GM19397 (cell line): ENCODE measurements at regions not wholly inside any gene's neighbourhood (a gene's known extent, or its start where the extent isn't known, plus 50 kb on each side); places are given as distances from the start of the nearest gene placed in this dataset.
"Not testable (repeated sequence)": the region's sequence is repeated elsewhere in the genome, so short reads cannot be mapped to it uniquely, and the experiment has no call there.

Experiments
- ATAC-seq: cut with Tn5 transposase; IDR thresholded peaks from one replicate; pipeline ENCODE4 v1.9.1; 2021; ENCODE audit warnings: mild to moderate bottlenecking, moderate library complexity; ENCODE audit not compliant: unreplicated experiment

DNA sequence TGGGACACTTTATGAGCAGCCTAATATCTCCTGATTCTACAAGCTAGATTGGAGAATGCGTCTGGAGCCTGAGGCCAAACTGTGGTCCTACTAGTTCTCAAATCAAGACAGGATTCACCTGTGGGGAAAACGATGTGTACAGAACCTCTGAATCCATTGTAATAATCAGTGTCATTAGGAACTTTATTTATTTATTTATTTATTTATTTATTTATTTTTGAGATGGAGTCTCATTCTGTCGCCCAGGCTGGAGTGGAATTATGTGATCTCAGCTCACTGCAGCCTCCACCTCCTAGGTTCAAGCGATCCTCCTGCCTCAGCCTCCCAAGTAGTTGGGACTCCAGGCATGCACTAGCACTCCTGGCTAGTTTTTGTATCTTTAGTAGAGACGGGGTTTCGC, 52.6 kb upstream of the KIF26B start:
- ATAC-seq: not testable (repeated sequence)

DNA sequence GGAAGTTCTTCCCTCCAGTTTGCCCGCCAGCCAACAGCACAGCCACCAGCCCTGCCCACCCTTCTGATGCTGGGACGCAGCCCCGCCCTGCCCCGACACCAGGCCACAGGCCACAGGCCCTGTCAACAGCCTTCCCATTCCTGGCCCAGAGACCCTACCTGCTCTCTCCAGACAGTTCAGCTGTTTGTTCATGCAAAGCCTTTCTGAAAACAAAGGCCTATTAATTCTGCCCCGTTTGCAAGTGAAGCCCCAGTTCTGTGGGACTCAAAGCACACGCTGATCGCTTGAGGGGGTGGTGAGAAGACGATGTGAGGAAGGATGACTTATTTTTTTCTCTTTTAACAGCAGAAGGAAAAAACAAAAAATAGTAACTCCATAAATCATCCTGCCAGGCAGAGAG, 55.4 kb upstream of the KIF26B start:
- no peak for ATAC-seq

DNA sequence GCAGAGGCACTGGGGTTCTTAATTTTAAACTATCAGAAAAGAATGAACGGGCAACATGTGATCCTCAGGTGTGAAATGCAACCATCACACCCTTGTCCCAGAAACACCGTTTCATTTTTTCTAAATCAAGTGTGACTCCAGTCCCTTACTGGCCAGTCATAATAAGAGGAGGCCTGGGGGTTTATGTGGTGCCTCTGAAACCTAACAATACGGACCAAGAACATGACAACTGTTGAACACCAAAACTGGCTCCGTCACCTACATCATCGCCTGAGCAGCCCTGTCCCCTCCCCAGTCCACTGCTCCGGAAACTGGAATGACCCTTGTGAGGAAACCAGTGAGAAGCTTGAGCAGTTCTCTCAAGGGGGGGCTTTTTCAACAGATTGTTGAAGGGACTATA, 55.9 kb upstream of the KIF26B start:
- no peak for ATAC-seq

DNA sequence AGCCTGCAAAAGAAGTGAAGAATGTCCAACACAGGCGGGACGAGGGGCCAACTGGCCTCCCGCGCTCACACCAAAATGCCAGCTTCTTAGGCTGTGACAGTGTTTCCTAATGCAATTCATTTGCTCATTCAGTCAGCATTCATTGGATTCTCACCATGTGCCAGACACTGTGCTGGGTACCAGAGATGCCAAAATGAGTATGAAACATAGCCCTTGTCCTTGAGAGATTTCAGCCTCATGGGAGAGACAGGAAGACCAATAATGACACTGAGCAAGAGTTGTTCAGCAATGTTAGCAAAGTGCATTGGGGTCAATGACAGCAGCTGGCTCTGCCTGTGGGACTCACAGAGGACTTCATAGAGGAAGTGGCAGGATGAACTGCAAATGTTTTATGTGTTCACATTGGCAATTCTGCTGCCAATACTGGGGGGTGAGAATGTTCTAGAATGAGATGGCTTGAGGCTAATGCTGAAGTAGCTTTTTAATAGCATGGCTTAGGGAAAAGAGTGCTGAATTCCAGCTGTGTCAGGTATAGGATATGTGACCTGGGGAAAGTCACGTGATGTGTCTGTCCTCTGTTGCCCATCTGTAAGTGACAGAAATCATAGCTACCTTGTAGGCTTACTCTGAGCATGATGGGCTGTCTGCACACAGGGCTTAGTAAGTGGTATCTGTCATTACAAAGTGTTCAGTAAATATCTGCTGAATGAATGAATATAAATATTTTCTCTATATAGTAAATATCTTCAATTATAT, 58.3 kb upstream of the KIF26B start:
- no peak for ATAC-seq

DNA sequence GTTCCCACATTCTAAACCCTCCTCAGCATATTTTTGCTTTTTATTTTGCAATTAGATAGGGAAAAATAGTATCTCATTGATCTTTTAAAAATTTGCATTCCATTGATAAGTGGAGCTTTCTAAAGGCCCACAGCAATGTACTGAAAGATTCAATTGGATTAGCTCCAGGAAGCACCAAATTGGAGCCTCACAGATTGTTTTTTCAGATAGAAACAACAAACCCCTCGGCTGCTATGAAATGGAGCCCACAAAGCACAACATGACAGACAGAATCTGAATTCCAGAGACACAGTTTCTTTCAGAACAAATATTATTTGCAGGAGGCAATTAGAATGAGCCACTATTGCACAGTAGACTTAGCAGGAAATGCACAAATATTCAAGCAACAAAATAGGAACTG, 58.9 kb upstream of the KIF26B start:
- ATAC-seq: no peak

DNA sequence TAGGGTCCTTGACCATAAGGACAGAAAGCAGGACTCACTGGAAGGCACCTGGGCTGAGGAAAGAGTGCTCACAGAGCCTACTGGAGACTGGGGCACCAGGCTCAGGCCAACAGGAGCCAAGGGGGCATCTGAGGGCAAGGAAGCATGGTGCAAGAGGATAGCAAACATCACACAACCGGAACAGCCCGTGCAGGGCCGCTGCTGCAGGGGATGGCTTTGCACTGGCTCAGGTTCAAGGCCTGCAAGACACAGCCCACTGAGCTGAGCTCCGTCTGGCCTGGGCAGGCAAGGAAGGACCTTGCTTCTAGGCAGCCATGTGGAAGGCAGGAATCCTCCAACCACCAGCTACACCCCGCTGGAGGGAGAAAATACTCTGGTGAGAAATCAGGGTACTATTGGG, 59.8 kb upstream of the KIF26B start:
- no peak for ATAC-seq

DNA sequence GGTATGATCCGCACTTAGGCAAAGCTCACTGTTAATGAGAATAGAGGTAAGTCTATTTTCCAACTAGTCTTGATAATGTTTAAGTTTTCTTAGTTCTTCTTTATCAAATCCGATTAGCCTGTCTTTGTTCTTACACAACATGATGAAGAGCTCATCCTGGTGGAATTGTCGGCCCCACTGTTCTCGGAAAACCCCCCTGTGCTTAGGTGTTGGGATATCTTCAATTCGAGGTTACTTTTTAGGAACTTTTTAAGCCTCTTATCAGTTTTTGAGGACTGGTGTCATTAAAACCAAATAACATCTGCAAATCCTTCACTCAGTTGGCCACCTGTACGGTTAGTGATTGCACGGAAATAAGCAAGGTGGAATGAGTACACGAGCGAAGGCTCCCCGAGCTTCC, 60.7 kb upstream of the KIF26B start:
- no peak for ATAC-seq

DNA sequence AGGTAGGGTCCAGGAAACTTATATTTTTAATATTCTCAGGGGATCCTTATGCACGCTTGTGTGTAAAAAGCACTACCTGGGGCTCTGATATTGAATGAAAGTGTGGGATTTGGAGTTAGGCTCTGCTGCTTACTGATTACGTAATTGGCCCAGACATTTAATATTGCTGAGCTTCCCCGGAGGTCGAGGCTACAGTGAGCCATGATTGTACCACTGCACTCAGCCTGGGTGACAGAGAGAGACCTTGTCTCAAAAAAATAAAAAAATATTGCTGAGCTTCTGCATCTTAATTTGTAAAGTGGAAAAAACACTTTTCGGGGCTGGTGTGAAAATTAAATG, 62.2 kb upstream of the KIF26B start:
- no peak for ATAC-seq

DNA sequence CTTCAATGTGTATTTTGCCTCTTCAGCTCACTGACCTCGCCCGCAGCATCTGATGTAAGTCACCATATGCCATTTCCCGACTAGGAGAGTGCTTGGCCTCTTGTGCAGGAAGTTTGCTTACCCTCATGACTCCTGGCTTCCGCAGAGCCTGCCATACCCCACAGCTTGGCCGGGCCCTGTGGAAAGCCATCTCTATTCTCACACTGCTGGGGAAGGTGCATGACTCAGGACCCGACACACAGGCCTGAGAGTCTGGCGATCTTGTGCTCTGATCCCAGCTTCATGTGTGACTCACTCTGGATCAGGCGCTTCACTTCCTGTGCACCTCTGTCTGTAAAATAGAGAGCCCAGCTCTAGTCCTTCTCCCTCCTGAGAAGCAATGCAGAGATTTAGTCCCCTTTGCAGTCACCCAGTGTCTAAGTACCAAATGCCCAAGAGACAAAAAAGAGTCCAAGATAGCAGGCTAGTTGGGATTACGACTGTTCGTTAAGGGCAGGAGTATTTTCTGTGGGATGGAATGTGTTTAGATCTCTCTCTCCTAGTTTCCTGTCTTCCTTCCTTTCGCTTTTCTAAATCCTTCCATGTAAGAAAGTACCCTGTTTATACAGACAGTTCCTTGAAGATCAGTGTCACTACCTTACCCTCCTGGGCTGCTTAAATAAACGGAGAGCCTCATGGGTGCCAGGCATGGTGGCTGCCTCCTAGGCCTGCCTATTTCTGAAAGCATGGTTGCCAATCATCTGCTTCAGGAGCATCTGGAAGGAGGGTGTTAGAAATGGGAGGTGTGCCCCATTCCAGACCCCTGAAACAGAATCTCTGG, 62.8 kb upstream of the KIF26B start:
- no peak for ATAC-seq

DNA sequence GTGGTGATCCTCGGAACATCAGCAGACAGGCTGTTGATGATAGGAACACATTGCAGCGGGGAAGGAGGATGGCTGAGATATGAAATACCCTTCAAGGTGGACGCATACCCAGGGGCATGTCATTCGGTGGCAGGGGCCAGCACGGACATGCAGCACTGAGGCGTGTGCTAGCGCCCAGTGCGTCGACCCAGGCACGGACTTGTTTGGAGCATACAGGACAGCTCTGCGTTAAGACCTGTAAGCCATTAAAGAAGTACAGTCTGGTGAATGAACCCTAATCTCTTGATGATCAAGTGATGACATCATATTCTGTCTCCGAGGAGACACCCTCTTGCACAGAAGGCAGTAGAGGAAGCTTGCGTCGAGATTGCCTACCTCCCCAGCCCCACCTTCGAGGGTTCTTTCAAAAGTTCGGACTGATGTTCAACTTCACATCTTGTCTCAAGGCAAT, 63.6 kb upstream of the KIF26B start:
- ATAC-seq: no peak

DNA sequence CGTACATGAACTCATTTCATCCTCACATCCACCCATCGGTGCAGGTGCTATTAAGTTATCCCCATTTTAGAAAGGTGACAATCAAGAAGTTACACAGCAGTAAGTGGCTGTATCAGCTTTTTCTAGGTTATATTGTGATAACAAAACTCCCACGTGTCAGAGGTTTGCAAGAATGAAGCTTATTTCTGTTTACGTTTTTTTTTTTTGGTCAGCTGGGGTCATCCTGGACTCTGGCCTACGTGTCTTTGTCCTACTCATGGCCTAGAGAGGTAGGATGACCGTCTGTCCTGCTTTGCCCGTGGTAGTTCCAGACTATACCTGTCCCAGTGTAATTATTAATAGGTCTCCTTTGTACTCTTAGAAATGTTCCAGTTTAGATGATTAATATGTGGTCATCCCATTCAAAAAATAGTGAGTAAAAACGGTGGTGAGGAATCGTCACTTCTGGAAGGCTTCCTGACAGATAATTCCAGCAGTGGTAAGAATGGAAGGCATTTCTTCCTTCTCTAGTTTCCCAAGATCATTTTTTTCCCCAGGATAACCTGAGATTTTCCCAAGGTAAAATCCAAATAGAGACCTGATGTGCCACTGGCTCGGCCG, 64.2 kb upstream of the KIF26B start:
- no peak for ATAC-seq

DNA sequence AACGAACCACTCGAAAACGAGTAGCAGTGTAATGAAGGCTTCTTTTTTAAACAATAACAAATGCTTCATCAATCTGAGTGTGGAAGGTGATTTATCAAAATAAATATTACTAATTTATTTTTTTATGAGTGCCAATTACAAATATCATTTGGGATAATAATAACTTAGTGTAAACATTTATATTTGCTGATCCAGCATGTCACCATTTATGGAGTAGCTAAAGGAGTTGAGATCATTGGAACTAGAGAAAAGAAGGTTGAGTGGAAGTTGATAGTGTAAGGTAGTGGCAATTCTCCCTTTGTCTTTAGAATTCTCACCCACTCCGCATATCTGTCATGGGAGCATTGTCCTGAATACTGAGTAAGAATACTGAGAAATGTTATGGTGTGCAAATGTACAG, 67.1 kb upstream of the KIF26B start:
- ATAC-seq: no peak

DNA sequence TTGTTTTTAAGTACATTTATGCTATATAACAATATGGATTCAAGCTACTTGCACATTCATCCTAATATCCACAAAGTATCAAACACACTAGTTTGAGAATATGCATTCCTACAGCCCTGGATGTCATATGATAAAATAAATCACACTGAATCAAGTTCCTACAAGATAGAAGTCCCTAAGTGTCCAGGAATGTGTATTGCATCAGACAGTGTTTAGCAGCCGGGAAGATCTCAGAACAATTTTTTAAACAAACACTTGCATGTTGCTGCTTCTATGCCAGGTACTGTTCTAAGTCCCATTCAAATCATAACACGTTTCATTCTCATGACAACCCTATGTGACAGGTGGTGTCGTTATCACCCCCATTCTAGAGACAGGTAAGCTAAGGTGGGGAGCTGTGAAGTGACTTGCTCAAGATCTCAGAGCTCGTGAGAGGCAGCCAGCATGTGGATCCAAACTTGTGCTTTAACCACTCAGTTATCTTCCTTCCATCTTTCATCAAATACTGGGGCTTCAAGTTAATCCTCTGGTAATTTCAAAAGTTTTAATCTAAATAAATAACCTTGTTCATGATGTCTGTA, 68.3 kb upstream of the KIF26B start:
- ATAC-seq: no peak

DNA sequence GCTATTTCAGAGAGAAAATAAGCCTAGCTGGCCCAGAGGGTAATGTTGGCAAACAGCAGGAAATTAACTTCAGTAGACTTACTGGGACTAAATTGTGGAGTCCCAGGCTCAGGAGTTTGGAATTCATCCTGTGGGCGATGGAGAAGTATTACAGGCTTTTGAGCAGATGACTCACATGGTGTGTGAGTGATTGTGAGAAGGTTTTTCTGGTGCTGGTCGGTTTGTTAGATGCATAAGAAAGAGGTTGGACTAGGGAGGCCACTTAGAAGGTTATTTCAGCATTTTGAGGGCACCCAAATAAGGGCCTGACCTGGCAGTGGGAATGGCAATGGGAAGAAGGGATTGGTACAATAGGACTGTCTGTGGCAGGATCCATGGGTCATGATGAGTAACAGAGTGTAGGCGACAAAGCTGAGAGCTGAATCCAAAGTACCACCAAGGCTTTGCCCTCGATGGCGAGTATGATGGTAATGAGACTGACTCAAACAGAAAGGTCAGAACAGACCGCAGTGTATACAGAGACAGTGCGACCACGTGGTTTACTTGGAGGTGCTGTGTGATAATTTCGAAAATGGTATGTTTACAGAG, 69.2 kb upstream of the KIF26B start:
- ATAC-seq: no peak

DNA sequence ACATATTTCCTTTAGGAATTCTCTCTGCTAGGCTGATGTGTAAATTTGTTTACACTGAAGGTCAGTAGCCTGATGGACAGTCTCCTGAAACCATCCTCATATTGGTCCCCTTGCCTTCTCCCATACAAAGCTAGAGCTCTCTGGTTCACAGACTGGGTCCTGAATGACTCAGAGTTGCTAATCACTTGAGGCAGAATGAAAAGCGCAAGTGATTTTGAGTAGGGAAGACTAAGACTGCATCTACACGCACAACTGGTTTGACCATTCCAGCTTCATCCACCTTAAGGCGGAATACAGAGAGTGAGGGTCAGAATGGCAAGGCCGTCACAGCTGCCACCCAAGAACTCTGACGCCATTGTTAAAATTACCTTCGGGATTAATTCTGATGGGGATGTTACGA, 70.2 kb upstream of the KIF26B start:
- ATAC-seq: no peak

DNA sequence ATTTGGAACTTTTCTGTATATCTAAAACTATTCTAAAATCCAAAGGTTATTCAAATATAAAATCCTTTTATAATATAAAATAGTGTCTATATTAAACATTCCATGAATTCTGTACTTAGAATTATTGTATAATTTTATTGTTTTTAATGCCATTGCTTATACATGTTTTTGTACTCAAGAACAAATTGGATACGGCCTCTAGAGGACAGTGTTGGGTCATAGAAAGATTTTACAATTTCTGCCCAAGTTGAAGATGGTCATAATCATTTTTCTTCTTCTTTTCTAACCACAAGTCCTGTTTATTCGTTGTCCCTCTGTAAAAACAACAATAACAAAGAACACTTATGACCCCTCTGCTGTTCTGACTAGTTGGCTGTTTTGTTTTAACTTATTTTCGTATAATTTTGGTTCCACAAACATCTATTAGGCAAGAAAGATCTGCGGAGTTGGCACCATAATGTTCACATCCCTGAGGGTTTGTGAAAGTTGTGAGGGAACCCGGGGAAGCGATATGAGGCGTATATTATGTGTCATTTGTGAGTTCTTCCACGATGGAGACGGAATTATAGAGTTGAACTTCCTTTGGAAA, 75.7 kb upstream of the KIF26B start:
- no peak for ATAC-seq

DNA sequence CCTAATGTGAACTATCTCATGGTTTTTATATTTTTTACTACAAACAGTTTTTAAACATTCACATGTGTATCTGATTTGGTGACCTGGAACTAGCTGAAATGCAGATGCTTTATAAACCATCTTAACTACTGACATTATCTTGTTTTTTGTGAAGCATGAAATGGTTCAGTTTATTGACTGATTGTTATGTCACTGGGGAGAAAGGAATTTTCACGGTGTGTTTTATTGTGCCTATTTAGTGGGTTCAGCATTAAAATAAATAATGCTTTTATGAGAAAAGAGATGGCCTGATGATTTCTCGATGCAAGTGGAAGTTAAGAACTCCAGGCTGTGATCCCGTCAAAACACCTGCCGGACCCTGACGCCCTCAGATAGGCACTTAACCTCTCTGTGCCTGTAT, 79.9 kb upstream of the KIF26B start:
- no peak for ATAC-seq

DNA sequence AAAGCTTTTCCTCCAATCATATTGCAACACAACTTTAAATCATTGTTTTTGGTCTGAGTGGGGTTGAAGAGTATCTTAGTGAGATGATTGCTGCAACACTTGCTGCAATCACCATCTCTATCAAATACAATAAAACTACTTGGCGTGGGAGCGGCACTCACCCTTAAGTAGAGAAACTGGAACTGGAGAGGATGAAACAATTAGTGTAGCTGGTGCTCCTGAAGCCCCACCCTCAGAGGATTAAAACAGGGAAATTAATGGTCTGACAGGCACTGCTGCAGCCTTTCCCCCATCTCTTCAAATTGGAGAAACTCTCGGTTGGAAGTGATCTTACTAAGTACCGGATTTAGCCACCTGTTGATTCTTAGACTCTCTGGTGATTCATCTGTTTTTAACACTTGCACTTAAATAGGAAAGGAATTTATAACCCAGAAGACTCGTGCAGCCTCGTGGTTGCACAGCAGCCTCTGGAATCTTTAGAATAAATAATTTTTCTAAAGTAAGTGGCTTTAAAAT, 80.5 kb upstream of the KIF26B start:
- ATAC-seq: no peak

DNA sequence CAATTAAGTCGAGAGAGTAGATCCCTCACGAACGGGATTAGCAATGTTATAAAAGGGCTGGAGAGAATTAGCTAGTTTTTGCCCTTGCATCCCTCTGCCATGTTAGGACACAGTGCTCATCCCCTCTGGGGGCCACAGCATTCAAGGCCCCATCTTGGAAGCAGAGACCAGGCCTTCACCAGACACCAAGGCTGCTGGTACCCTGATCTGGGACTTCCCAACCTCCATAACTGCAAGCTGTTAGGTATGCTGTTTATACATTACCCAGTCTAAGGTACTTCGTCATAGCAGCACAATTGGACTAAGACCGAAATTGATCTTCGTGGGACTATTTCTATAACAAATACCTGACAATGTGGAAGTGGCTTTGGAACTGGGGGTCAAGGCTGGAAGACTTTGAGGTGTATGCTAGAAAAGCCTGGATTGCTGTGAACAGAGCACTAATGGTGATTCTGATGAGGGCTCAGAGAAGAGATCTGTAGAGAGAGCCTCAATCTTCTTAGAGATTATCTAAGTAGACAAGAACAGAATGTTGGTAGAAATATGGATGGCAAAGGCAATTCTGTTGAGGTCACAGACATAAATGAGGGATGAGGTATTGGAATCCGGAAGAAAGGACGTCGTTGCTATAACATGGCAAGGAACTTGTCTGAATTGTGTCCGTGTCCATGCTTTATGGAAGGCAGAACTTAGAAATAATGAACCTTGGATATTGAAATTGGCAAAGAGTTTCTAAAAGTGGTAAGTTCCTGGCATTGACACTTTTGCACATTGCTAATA, 83.8 kb upstream of the KIF26B start:
- ATAC-seq: no peak

DNA sequence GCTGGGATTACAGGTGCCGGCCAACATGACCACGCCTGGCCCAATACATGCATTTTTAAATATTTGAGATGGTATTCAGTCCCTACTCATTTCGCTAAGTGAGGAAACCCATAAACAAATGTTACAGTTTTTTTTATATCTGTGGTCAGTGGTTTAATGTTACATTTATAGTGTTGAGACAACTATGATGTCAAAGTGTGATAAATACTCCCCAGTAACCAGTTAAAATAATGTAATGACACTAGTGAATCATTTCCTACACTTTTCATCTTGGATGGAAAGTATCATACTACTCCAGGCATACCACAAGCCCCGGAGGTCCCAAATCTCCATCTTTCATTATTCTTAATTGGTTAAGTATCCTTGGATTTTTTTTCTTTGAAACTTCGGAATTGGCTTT, 87.5 kb upstream of the KIF26B start:
- no peak for ATAC-seq
